ENCODE measurements at regions not wholly inside any gene's neighbourhood (a gene's known extent, or its start where the extent isn't known, plus 50 kb on each side); places are given as distances from the start of the nearest gene placed in this dataset.

- in situ Hi-C loops (cut with MboI; ENCODE audit: low pct_unique_long_range_greater_than_20kb, low sequenced_read_pairs, unreplicated experiment): no loop called here
- no peak for TF ChIP-seq CTCF (IDR thresholded peaks at IDR 0.05; ENCODE audit: extremely low read depth, insufficient read depth, missing control alignments)
- no peak for DNase-seq (ENCODE audit: low spot score)
These were observed 160.7 kb upstream of the MCTP2 start for GRCh38 chr15:94070356-94071295.

GRCh38 chr15:94069844-94070243 lies 161.5 kb upstream of the MCTP2 start:
- in situ Hi-C loops (cut with MboI; ENCODE audit: low pct_unique_long_range_greater_than_20kb, low sequenced_read_pairs, unreplicated experiment): no loop called here
- no peak for DNase-seq (ENCODE audit: low spot score)
- TF ChIP-seq CTCF (IDR thresholded peaks at IDR 0.05; ENCODE audit: extremely low read depth, insufficient read depth, missing control alignments): no peak

GRCh38 chr15:94066811-94067210 lies 164.6 kb upstream of the MCTP2 start:
- no peak for DNase-seq (ENCODE audit: low spot score)
- no peak for TF ChIP-seq CTCF (IDR thresholded peaks at IDR 0.05; ENCODE audit: extremely low read depth, insufficient read depth, missing control alignments)
- in situ Hi-C loops (cut with MboI; ENCODE audit: low pct_unique_long_range_greater_than_20kb, low sequenced_read_pairs, unreplicated experiment): no loop called here

GRCh38 chr15:94066046-94066445 lies 165.3 kb upstream of the MCTP2 start:
- TF ChIP-seq CTCF (IDR thresholded peaks at IDR 0.05; ENCODE audit: extremely low read depth, insufficient read depth, missing control alignments): no peak
- in situ Hi-C loops (cut with MboI; ENCODE audit: low pct_unique_long_range_greater_than_20kb, low sequenced_read_pairs, unreplicated experiment): no loop called here
- no peak for DNase-seq (ENCODE audit: low spot score)

GRCh38 chr15:94064676-94065313 lies 166.6 kb upstream of the MCTP2 start:
- in situ Hi-C loops (cut with MboI; ENCODE audit: low pct_unique_long_range_greater_than_20kb, low sequenced_read_pairs, unreplicated experiment): no loop called here
- TF ChIP-seq CTCF (IDR thresholded peaks at IDR 0.05; ENCODE audit: extremely low read depth, insufficient read depth, missing control alignments): no peak
- no peak for DNase-seq (ENCODE audit: low spot score)

- no peak for DNase-seq (ENCODE audit: low spot score)
- in situ Hi-C loops (cut with MboI; ENCODE audit: low pct_unique_long_range_greater_than_20kb, low sequenced_read_pairs, unreplicated experiment): no loop called here
- no peak for TF ChIP-seq CTCF (IDR thresholded peaks at IDR 0.05; ENCODE audit: extremely low read depth, insufficient read depth, missing control alignments)
These were observed 170.3 kb upstream of the MCTP2 start for GRCh38 chr15:94061041-94061440.

Measured in GM13977 (cell line).